HG03565 (cell line): ENCODE measurements at regions not wholly inside any gene's neighbourhood (a gene's known extent, or its start where the extent isn't known, plus 50 kb on each side); places are given as distances from the start of the nearest gene placed in this dataset.

Source experiments
- ATAC-seq: cut with Tn5 transposase; IDR thresholded peaks from one replicate; pipeline ENCODE4 v1.9.1; 2021; ENCODE audit warnings: mild to moderate bottlenecking, moderate library complexity; ENCODE audit not compliant: unreplicated experiment

DNA sequence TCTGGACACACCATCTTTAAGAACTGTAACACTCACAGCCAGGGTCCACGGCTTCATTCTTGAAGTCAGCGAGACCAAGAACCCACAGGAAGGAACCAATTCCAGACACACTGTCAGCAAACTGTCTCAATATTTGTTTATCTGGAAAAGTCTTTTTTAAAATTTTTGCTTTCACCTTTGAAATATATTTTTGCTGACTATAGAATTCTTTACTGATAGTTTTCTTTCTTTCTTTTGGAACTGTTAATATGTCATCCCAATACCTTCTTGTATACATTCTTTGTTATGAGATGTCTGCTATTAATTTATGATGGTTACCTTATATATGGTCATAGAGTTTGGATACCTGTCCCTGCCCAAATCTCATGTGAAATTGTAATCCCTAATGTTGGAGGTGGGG is 145.1 kb upstream of the IRX4 start:
- no peak for ATAC-seq

DNA sequence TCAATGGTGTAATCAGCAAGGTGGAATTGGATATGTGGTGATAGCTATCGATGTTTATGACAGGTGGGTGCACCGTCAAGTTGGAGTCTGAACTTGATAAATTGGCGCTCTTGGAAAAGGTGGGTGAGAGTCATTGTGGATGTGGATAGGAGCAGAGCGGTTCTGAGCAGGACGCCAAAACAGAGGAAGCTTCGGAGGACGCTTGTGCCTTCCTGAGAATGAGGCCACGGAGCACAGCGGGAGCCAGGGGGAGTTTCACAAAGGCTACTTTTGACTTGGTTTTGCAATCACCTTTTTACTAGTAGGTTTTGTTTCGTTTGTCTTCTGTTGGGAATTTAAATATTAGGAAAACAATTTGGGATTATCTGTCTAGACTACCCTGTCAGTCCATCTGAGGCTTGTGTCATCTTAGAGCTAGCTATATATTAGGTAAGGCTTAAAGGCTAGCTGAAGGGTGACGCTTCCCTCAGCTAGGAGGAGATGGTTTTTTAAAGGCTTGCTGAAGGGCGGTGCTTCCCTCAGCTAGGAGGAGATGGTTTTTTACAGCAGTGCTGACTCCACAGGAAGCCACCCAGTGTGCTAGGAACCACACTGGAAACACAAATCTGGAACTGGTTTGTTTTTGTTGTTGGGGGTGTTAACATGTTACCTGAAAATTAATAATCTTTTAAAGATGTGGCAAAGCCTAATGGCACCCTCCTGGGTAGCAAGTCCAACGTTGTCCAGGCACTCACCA is 142.4 kb upstream of the IRX4 start:
- ATAC-seq: no peak

DNA sequence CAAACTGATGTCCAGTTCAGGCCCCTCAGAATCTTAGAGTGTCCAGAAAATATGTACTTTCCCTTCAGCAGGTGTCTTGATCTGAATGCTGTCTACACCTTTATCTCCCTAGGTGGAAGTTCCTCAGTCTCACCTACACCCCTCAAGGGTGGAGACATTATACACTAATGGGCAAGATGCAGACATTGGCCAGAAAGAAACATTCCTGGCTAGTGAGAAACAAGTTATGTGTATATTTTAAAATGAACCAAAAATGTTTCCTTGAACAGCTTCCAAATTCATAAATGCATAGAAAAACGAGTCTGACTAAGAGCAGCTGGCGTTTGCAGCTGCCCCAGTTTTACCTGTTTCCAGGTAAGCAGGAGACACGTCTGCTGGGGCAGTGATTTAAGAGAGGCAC is 140.5 kb upstream of the IRX4 start:
- no peak for ATAC-seq

DNA sequence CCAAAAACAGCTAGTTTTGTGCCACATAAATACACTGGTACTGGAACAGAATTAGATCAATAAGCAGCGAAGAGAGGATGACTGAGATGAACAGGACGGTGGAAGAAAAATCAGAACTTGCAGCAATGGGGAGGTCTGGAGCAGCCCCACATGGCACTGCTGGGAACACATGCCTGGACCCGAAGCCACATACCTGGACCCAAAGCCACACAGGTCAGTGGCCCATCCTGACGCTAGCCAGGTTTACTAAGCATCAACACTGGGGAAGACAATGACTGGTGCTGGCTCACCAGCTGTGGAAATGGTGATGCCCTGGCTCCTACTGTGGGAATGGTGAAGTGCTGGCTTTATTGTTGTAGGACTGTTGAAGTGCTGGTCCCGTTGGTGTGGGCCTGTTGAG is 139.7 kb upstream of the IRX4 start:
- no peak for ATAC-seq

DNA sequence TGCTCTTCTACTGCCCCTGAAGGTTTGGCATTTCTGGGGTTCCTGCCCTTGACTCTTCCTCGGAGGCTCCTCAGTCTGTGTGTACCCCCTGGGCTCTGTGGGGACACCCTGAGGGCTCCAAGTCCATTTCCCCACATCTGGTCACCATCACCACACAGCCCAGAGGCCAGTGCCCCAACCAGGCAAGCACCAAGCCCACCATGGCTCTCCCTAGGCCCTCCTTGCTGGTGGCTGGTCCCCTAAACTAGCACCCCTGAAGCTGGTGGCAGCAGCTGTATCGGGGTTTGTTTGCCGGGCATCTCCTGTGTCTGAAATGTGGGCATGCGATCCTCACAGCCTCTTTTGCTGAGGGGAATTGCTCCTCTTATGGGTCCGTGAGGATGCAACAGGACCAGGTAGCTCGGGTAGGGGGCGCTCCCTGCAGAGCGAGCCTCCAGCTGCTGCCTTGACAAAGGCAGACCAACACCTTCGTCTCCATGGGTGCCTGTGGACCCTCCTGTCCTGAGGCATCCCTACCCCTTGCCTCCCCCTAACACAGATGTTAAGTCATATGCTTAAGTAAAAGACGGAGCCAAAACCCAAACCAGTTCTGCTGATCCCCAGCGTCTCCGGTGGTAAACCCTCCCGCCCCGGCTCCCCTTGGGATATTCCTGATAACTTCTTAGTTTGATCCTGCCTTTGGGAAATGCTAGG is 138.9 kb upstream of the IRX4 start:
- ATAC-seq: no peak

DNA sequence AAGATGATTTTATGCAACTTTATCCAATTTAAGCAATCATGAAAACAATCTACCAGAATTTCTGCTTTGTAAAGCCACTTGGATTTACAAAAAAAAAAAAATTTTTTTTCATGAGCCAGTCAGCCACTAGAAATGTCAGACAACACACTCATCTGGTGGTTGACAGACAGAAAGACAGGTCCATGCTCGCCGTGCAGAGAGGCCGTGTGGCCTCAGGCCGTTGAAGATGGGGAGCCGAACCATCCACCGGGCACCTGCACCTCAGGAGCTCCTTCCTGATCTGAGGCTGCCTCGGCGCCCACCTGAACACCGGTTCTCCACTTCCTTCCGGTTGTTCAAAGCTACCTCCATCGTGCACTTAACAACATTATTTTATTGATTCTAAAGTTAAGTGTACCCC is 138.0 kb upstream of the IRX4 start:
- ATAC-seq: no peak

DNA sequence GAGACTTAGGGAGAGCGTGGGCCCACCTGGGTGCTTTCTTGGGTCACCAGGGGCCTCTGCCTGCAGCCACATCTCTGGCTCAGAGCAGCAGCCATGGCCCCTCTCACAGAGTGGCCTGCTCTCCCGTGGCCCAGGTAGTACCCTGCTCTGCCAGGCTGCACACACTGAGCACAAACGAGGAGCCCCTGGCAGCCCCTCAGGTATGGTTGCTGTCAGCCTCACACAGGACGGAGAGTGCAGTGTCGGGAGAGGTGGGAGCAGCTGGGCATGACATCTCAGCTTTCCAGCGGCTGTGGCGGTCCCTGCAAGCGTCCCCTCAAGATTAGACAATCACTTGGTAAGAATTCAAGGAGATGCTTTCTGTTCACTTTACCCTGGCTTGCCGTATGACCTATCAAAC is 137.0 kb upstream of the IRX4 start:
- no peak for ATAC-seq

DNA sequence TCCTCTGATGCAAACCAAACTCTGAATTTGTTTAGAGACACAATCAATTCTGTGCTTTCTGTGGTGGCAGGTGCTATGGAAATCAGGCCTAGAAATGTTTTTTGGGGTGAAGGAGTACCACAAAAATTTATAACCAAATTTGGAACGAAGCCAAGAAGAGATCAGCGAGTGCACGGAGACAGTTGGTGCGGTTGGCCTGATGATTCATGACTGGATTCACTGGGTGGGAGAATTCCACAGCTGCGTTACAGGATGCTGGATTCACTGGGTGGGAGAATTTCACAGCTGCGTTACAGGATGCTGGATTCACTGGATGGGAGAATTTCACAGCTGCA is 135.6 kb upstream of the IRX4 start:
- ATAC-seq: no peak

DNA sequence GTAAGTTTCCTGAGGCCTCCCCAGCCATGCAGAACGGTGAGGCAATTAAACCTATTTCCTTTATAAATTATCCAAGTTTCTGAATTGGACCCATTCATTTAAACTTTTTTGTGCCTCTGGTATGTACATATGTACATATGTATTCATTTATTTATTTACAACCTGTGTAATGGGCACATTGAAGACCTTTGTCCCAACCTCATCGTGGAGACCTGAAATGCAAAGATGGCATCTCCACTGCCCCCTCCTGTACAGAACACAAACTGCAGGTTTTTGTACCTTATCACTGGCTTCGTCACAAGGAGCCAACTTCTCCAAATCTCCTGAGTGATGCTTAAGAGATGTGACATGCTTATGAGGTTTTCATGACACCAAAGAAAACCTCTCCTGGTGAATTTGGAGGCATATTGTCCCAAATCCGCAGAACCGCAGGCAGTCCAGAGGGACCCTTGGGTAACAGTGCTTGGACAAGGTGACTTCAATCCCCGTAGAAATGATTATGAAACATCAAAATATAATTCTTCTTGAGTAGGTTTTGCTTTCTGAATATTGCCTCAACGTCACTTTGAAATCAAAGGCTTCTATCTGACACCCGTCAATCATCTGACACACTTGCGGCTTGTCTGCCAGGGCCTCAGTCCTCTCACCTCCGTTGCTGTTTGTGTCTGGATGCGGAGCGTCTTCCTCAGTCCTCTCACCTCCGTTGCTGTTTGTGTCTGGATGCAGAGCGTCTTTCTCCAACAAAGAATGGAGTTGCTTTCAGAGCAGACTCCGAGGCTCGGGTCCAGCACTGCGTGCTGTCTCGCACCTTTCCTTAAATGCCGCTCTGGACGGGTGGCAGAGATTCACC is 135.0 kb upstream of the IRX4 start:
- ATAC-seq: no peak

DNA sequence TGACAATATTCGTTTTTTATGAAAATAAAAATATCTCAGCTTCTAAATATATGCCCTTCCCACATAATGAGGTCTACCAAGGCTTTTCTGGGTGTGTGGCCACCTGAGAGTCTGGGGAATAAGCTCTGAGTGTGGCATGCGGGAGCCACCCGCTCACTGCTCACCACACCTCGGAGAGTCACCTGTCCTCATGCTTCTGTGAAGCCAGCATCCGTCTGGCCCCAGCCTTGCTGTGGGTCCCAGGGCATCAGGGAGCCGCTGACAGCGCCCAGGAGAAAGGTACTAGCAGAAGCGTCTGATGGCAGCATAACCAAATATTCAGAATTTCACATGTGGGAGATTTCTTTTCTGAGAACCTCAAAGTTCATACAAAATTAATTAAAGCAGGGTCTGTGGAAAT is 133.2 kb upstream of the IRX4 start:
- no peak for ATAC-seq

DNA sequence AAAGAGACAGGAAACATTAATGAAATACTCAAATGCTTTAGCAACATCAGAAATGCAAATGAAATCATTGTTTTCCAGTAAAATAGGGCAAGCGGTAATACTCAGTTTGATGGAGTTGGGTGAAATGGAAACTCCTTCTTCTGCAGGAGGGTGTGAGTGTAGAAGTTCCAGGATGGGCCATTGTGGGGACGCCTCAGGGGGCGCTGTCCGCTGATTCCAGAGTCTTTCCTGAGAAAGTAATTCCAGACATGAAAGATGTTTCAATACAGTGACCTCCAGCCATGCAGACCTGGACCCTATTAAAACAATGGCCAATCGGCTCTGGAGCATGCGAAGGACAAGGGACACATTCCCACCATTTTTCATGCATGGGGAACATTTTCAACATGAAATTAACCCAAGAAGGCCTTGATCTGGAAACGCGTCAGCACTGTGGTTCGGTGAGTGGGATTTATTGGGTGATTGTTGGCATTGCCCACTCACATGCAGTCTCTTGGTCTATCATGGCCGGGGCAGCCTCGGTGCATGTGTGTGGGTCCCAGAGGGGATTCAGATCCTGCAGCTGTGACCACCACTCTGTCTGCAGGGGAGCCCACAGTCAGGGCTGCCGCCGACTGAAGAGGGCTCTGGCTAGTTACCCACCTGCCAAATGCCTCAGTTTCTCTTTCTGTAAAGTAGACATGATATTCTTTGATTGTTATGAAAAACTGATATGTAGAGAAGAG is 132.6 kb upstream of the IRX4 start:
- ATAC-seq: no peak

DNA sequence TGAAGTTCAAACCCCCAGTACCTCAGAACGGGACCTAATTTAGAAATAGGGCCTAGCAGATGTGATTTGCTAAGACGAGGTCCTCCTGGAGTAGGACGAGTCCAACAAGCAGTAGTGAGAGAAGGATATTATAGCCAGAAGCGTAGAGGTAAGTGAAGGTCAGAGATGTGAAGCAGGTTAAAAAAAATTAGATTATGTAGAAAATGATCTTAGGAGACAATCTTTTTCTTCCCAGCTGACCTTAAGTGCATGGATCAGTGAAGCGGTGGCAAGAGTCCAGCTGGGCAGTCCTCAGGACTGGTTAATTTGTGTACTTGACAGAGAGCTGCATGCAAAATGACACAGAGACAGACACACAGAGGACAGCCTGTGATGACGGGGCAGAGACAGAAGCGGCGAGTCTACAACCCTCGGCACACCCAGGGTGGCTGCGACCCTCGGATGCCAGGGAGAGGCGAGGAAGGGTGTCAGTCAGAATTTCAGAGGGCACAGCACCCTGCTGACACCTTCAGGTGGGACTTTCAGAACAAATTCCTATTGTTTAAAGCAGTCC is 131.4 kb upstream of the IRX4 start:
- no peak for ATAC-seq

DNA sequence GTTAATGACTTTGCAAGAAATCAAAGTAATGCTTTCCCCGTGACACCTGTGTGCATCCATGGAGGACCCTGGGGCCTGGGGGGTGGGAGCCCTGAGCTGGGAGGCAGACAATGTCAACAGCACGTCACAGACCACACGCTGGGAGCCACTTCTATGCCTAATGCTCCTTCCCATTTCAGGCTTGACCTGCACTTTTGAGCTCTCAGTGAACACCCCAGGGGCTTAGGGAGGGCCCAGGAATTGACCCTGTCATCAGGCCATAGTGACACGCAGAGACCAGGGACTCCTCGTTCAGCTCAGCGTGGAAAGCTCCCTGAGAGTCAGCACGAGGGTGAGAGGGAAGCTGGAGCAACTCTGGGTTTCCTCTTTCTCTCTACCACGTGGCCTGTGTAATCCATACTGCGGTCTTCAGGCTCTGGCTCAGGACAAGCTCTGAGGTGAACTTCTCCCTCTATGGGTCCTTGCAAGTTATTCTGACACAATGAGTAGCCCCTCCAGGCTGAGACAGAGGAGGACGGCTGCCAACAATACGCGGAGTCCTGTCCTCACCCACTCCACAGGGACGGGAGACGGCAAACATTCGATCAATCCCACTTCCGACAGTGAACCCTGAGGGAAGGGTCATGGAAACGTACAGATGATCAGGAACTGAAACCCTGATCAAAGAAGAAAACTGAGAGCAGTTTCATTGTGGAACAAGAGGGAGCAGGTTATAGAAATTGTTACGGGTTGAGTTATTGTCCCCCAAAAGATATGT is 130.8 kb upstream of the IRX4 start:
- no peak for ATAC-seq

DNA sequence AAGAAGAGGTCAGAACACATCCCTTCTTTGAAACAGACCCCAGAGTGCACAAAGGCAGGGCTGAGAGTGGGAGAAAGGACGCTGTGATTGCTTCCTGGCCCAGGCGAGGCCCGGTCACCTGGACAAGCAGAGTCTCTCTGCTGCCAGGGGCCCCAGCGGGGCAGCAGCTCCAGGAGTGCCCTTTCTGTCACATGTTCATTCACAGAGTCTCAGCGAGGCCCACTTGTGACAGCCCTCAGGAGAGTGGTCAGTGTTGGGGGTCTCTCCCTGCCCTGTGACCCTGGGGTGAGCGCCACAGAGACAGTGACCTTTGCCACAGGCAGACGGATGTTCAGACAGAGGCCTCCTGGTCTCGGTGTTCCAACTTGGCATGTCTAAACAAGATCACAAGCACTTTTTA is 130.2 kb upstream of the IRX4 start:
- ATAC-seq: no peak

DNA sequence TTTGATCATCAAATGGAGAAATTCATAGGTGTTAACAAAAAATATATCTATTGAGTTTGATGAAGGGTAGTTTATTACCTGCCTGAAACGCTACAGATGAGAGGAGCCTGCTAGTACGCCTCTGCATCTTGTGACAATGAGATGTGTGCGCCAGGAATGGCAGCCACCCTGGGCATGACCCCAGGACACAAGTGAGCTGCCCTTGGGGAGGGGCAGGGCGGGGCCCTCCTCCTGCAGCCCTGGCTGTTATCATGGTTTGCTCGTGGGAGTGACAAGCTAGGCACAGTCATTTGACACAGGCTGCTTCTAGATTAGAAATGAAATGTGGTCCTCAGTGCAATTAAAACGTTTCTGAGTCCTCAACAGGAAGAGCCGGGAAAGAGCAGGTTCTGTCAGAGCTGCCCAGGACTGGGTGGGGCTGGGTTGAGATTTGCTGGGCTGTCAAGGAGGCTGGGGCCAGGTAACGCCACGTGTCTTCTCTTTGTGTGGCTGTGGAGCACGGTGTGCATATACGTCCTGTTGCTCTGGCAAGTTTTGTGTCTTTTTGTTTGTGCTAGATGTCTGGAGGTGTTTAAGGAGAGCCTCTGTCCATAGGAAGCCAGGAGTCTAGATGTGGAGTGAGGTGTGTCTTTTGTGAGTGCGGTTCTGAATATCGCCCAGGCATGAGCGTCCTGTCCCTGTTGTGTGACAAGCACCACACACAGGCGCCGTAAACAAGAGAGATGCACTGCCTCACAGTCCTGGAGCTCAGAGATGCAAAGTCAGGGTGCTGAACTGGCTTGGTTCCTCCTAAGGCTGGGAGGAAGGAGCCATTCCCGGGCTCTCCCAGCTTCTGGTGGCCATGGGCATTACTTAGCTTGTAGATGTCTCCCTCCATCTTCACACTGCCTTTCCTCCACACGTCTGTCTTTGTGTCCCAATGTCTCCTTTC is 129.0 kb upstream of the IRX4 start:
- no peak for ATAC-seq

DNA sequence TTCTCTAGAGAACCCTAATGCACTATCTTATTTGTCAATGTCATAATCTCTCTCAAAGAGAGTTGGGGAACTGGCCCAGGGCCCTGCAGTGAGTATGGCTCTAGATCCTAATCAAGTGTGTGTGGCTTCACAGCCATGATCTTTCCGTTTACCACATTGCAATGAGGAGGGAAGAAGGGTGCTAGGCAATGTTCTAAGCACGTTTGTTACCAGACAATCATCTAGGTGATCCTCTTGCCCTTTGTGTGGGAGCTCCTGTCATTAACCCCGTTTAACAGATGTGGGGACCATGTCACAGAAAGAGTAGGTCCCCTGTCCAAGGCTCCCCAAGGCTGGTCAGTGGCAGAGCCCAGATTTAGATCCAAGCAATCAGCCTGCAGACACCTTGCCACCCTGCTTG is 128.2 kb upstream of the IRX4 start:
- ATAC-seq: no peak

DNA sequence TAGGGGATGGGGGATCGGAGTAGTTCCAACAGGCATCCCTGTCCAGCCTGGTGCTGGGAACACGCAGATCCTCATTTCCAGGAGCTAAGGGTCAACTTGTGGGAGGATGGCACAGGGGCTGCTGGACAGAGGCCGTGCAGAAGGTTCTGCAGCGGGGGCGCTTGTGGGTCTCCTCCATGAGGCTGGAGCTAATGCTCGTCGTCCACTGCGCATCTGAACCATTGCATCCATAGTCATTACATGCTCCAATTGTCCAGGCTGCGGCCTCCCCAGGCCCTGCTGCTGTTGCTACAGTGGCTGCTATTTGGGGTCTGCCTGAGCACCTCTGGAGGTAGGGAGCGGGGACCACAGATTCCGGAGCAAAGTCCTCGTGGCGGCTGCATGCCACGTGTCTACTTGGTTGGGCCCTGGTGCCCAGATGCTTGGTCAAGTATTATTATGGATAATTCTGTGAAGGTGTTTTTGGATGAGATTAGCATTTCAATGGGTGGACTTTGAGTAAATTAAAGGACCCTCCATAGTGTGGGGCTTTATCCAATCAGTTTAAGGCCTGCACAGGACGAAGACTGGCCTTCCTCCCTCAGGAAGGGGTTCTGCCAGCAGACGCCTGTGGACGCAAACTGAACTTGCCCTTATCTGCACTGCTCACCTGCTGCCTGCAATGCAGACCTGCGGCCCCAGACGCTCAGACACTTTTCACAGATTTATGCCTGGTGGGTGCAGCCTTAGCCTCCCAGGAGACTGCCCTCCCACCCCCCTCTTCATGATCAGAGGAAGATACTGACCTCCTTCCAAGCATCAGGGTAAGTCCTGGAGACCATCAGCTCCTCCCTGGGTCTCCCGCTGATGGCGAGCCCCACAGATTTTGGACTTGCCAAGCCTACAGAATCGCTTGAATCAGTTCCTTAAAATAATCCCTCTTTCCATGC is 127.5 kb upstream of the IRX4 start:
- ATAC-seq: no peak
